HG02840 (cell line): ENCODE measurements at regions not wholly inside any gene's neighbourhood (a gene's known extent, or its start where the extent isn't known, plus 50 kb on each side); places are given as distances from the start of the nearest gene placed in this dataset.

ENCODE experiments used
- ATAC-seq: cut with Tn5 transposase; IDR thresholded peaks from one replicate; pipeline ENCODE4 v1.9.1; 2021; ENCODE audit warnings: mild to moderate bottlenecking, moderate library complexity, moderate number of reproducible peaks; ENCODE audit not compliant: unreplicated experiment, low FRiP score

GRCh38 chr4:20302336-20302735 is 50.6 kb downstream of the SLIT2 start:
- no peak for ATAC-seq

- ATAC-seq: no peak
These were observed 54.3 kb downstream of the SLIT2 start for GRCh38 chr4:20305976-20306375.

DNA sequence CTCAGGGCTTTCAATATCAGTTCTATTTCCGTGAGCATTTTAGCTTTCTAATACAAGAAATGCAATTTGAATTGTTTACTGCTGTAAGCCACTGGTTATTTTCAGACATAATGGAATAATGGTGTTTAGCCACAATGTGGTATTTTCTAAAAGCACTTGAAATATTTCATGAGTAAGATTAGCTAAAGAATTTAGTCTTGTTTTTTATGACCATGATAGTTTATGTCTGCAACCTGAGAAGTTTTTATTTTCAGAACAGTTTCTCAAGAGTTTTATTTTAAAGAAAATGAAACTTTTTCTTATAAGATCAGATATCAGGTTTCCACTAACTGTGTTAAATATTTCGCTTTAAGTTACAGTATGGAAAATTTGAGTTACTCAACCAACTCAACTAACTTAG is 60.2 kb downstream of the SLIT2 start:
- ATAC-seq: no peak

- ATAC-seq: no peak
These were observed 61.7 kb downstream of the SLIT2 start for GRCh38 chr4:20313237-20314030.

- no peak for ATAC-seq
These were observed 65.8 kb downstream of the SLIT2 start for GRCh38 chr4:20317424-20317985.

- ATAC-seq: no peak
These were observed 66.5 kb downstream of the SLIT2 start for GRCh38 chr4:20318001-20318908.

DNA sequence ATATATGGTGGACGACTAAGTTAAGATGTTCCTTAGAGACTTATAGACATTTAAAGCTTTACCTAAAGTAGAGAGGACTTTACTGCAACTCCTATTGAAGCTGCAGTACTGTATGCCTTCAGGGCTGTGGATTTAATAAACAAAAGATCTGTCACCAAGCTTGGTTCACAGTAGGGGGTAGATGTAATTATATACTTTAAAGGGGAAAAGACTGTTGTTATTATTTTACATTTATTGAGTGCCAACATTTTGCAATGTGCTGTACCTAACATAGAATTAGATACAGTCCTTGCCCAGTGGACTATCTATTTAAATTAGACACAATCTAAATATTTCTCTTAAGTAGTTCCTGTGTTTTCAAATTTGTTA is 67.2 kb downstream of the SLIT2 start:
- ATAC-seq: no peak

- no peak for ATAC-seq
These were observed 68.3 kb downstream of the SLIT2 start for GRCh38 chr4:20319825-20320612.

GRCh38 chr4:20323991-20324390 is 72.3 kb downstream of the SLIT2 start:
- no peak for ATAC-seq

- no peak for ATAC-seq
These were observed 74.8 kb downstream of the SLIT2 start for GRCh38 chr4:20326460-20326859.

DNA sequence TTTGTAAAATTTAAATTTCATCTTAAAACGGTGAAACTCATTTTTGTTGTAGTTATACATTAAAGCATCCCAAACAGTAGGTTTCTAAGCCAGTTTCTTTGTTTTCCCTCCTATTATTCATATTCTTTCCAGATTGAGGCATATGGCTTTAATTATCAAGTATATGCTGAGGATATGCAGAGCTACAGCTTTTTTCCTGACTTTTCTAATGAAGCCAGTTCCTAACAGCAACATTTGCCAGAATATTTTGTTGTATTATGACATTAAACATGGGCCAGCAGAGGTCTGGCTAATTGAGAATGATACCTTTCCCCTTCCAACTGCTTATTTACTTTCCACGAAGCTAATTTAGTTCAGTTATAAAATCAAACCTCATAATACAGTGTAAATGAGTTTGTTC is 75.3 kb downstream of the SLIT2 start:
- ATAC-seq: no peak

GRCh38 chr4:20327808-20328207 is 76.1 kb downstream of the SLIT2 start:
- ATAC-seq: no peak

GRCh38 chr4:20331642-20332041 is 79.9 kb downstream of the SLIT2 start:
- ATAC-seq: no peak

DNA sequence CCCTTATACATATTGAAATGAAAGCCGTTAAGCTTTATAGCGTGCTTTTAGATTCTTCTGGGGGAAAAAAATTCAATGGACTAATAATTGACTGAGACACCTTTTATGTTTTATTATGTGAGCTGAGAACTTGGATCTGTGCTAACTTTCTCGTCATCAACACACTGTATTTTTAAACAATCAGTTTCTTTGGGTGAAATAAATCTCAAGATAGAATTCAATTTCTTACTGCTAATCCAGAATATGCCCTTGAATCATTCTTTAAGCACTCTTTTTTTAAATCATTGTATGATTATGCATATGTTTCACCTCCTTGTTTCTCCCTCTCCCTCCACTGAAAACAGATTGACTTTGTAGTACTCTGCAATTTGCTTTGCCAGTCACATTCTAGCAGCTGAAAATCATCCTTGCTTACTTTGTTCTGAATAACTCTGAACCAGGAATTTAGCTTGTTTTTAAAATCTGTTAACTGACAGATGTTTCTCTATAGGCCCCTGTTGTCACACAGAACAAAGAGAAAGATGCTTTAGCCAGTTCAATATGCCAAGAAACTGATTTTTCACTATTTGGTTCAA is 81.5 kb downstream of the SLIT2 start:
- no peak for ATAC-seq

DNA sequence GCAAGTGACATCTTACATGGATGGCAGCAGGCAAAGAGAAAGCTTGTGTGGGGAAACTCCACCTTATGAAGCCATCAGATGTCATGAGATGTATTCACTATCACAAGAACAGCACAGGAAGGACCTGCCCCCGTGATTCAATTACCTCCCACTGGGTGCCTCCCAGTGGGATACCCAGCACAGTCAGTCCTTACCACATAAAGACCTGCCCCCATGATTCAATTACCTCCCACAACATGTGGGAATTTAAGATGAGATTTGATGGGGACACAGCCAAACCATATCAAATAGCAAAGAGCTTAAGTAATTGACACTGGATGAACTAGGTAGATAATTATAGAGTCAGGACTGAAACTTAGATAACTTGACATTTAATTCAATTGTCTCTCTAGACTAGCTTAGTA is 85.6 kb downstream of the SLIT2 start:
- no peak for ATAC-seq

- ATAC-seq: no peak
These were observed 87.1 kb downstream of the SLIT2 start for GRCh38 chr4:20338841-20339240.

DNA sequence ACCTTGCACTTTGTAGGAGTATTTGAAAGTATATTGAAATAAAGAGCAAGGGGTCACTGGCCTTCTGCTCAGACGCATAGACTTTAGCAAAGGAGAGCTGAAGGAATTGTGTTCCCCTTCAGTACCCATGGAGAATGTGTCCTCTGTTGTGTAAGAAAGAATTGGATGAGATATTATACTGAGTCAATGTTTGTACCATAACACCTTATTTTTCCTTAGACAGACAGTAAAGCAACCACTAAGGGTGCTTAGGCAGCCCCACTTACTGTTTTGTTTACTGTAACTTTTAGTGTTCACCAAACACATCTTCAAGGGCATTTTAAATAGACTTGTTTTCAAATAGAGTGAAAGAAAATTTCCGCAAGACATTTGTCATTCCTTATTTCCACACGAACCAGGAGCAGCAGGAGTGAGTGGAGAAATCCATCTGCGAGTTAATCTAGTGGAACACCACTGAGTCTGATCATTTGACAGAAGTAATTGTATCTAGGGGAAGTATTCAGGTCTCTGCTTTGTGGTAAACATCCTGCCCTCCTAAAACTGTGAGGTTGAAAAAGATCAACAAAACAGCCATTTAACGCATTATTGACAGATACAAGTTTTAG is 89.5 kb downstream of the SLIT2 start:
- ATAC-seq: no peak

DNA sequence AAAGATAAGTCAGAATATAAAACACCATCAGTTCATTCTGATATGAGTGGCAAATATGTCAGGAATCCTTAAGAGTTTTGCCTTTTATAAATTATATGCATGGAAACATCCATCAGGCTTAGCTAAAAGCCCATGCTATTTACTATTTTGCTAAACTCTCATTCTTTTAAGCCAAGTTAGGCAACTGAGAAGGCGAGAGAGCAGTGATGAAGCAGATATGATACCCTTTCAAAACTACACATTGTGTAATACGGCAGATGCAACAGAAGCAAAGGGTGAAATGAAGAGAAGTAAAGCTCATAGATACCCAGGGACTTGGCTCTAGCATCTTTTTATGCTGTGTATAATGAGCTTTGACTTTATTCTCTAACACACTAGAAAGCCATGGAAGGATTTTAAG is 95.8 kb downstream of the SLIT2 start:
- no peak for ATAC-seq

DNA sequence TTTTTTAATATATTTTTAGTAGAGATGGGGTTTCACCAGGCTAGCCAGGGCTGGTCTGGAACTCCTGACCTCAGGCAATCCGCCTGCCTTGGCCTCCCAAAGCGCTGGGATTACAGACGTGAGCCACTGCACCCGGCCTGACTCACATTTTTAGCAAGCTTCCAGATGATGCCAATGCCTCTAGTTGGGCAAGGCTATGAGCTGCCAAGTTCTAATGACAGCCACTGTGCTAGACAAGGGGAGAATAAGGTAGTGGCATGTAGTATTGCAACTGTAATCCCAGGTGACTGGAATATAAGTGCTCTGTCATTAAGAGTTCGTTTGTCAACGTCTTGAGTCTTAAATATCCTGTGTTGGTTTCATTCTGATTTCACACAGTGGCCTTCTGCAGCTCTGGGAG is 96.7 kb downstream of the SLIT2 start:
- no peak for ATAC-seq
